Lung microvascular endothelial cell (primary cell): ENCODE measurements at regions not wholly inside any gene's neighbourhood (a gene's known extent, or its start where the extent isn't known, plus 50 kb on each side); places are given as distances from the start of the nearest gene placed in this dataset.
"Not testable (repeated sequence)": the region's sequence is repeated elsewhere in the genome, so short reads cannot be mapped to it uniquely, and the experiment has no call there.

Experiments
- DNase-seq, 2 donors: peaks; one replicate each; pipeline versions ENCODE4 v3.0.0 to v3.0.0-alpha.2; 2010; ENCODE audit warnings: low read depth in 2 of 2

DNA sequence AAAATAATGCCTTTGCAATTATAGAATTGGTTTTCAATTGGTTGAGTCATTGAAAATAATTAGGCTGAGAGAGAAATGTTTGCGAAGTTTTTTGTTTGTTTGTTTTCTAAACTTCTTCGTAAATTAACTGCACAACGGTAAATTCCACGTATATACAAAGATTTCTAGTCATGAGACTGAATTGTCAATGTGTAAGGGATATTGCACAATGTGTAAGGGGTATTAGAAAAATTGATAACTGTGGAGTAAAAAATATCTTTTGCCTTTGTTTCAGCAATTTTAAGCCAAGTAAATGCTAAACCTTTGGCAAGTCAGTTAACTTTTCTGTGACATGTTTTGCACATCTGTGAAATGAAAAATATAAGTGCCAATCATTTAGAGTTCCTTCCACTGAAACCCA, 606.0 kb downstream of the TMEM182 start:
- no peak for DNase-seq

DNA sequence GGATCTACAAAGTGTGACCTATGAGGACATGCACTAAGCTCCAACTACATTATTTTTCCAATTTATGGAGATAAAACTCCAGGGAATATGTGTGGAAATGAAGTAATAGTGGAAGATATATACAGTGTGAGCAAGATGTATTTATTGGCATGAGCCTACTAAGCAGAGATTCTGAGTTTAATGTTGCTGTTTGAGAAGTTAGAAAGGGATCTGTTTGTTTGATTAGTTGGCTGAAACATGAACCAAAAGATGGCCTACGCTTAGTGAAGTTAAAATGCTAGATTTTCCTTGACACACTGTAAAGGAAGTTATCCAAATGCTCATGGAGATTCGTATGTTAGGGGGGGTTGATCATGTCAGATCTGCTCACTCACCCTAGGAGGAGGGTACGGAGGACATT, 621.7 kb downstream of the TMEM182 start:
- DNase-seq: no peak

DNA sequence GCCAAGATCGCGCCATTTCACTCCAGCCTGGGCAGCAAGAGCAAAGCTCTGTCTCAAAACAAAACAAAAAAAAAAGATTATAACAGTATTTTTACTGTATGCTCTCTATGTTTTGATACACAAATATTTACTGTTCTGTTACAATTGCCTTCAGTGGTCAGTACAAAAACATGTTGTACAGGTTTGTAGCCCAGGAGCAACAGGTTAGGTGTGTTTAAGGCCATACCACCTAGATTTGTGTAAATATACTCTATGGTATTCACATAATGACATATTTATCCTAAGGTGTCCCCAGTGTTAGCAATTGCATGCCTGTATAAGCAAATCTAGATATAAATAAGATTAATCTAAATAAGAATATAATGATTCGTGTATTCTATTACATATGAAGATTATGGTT, 625.0 kb downstream of the TMEM182 start:
- no peak for DNase-seq

- DNase-seq: no peak
These were observed 626.1 kb downstream of the TMEM182 start for GRCh38 chr2:103387888-103388287.

- DNase-seq: no peak
These were observed 634.3 kb downstream of the TMEM182 start for GRCh38 chr2:103396152-103396551.

DNA sequence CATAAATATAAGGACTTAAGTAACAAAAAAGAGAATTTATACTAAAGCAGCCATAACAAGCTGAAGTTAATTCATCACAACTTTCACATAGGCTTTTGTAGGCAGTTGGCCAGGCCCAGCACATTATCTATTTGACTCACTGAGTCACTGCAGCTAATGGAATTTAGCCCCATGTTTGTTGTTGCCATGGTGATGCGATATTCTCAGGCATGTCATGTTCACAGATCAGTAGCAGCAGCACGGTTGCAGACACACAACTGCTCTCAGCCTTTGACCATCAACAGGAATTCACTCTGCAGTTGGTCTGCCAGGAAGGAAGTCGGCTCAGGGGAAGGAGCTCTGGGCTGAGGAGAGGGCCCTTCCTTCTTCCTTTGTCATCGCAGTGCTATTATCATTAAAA, 639.8 kb downstream of the TMEM182 start:
- peak in 1 of 2 donors; percentile 1 for DNase-seq

DNA sequence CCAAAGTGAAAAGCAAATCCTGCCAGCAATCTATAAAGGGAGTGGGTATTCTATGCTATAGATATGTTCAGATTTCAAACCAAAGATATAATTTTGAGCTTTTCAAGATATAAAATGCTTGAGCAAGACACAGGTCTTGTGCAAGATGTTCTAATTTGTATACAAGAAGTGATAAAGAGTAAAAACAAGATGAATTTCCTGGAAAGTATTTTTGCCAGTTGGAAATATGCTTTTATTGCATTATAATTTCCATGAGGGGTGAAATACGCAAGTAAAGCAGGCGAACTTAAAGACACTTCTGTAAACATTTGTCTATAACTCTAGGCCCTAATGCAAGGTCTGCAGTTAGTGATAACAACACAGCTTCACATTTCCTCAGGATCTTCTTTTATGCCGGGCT, 640.5 kb downstream of the TMEM182 start:
- DNase-seq: no peak

DNA sequence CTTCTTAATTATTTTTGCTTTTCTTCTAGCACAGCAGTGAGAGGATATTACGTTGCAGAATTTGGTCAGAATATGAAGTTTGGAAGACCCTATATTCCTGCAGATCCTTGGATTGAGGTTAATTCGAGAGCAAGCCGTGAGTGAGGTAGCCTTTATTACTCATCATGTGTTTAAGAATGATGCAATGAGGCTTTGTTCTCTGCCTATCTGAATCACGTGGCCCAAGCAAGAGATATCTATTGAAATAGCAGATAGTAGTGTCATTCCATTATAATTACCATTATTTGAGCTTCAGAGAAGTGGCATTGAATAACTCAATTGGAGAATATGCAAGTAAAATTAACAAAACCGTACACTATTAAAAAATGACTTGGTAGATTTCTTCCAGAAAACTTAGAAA, 641.1 kb downstream of the TMEM182 start:
- no peak for DNase-seq

- DNase-seq: not testable (repeated sequence)
These were observed 641.6 kb downstream of the TMEM182 start for GRCh38 chr2:103403388-103403787.

DNA sequence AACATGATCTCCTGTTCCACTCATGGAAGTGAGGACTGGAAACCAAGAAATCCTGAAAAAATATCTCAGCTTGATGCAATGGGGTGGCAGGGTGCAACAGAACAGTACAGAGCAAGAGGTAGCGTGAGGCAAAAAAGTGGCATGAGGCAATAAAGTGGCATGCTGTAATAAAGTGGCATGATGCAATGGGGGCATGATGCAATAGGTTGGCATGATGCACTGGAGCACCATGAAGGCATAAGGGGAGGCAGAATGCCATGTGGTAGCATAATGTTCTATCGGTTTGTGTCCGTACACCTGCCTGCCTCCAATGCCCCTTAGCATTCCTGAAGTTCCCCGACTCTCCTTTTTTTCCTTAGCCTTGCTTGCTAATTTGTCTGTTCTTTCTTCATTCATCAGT, 648.4 kb downstream of the TMEM182 start:
- DNase-seq: no peak

- no peak for DNase-seq
These were observed 657.7 kb downstream of the TMEM182 start for GRCh38 chr2:103419506-103419905.

DNA sequence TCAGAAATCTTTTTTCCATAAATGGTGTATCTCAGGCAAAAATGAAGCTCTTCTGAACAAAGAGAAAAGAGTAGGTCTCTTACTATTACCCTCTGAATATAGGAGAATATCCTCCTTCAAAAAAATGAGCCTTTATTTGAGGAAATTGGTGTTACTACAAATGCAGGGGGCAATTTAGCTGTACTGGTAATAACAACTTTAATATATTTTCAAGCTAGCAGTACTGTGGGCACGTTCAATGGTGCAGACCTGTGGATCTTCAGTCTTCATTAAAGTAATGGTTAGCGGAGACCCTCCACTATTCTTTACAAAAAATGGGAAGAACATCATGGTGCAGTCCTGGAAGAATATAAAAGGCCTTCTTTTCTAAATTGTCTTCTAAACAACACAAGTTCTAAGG, 661.3 kb downstream of the TMEM182 start:
- no peak for DNase-seq

- no peak for DNase-seq
These were observed 665.7 kb downstream of the TMEM182 start for GRCh38 chr2:103427567-103427966.

- no peak for DNase-seq
These were observed 668.4 kb downstream of the TMEM182 start for GRCh38 chr2:103430191-103430590.

DNA sequence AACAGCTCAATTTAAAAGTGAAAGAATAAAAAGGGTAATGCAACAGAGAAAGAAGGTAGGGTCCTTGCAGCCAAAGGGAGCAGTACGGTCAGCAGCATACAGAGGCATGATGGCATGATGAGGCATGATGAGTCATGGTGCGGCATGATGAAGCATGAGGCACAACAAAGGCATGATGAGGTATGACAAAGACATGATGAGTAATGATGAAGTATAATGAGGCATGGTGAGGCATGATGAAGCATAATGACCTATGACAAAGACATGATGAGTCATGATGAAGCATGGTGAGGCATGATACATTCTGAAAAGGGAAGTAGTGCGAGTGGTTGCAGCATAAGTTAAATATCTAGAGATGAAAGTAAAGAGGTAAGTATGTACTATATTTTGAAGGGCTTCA, 673.2 kb downstream of the TMEM182 start:
- no peak for DNase-seq

DNA sequence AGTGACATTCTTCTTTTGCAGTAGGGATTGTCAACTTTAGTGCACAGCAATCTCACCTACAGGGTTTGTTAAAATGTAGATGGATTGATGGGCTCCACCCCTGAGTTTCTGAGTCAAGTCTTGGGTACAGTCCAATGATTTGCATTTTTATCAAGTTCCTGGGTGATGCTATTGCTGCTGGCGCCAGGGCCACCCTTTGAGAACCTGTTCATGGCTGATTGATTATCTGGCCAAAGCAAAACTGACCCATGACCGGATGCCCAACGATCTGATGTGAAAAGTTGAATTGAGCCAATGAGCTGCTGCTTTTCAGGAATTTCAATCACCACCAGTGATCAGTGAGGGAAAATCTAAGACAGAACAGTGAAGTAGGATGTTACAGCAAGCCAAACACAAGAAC, 675.3 kb downstream of the TMEM182 start:
- no peak for DNase-seq

DNA sequence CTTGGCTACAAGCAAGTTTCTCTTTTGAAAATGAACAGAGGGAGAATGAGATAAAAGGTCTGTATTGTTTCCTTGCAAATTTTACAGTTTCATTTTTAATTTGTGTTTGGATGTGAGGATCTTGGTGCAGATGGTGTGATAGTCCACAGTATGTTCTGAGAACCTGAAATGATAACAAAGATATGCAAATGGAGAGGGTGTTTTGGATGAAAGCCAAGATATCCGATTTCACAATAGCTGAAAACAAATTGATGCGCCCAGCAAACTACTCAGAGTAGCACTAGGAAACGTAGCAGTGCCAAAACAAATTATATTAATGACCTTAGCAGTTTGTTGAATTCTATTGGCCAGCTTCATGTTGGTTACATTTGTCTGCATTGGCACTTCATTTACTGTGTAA, 683.5 kb downstream of the TMEM182 start:
- DNase-seq: no peak

DNA sequence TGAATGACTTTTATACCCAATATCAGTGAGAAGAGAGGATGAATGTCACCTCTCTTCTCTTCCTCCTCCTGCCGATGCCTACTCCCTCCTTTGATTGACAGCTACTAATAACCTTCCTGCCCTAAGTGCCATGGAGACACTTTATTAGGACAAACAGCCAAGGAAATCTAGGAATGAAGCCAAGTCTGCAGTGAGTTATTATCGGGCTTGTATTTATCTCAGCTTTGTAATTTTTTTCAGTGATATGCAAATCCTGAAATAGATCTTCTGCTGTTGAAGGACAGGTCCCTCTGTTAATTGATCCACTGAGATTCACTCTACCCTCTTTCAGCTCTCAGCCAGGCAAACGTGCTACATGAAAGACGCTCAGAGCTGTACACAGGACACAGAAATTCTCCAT, 686.7 kb downstream of the TMEM182 start:
- DNase-seq: no peak

- DNase-seq: no peak
These were observed 689.5 kb downstream of the TMEM182 start for GRCh38 chr2:103451283-103451682.

DNA sequence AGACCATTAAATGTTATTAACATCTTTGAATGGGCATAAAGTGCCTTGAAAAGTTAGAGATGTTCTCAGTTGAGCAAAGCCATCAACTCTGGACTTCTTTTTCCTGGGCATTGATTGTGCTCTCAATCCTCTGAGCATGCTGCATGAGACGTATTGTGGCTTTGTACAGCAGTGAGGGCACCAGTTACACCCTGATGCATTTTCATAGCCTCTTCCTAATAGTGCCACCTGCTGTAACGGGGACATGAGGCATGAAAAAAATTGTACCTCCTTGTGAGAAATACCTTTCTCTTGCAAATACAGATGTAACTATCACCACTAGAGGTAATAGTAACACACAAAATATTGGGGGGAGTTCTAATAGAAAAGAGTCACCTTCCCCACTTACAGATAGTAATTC, 697.5 kb downstream of the TMEM182 start:
- no peak for DNase-seq

DNA sequence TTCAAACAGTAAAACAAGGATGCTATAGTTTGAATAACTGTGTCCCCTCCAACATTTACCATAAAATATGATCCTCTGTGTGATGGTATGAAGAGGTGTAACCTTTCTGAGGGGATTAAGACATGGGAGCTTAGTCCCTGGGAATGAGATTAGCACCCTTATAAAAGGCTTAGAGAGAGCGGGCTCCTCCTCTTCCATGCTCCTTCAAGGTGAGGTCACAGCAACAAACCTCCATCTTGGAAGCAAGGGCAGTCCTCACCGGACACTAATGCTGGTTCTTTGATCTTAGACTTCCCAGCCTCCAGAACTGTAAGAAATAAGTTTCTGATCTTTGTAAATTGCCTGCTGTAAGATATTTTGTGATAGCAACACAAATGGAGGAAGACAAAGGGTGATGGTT, 700.3 kb downstream of the TMEM182 start:
- no peak for DNase-seq

- DNase-seq: no peak
These were observed 700.9 kb downstream of the TMEM182 start for GRCh38 chr2:103462712-103463111.

- DNase-seq: no peak
These were observed 703.0 kb downstream of the TMEM182 start for GRCh38 chr2:103464831-103465230.

DNA sequence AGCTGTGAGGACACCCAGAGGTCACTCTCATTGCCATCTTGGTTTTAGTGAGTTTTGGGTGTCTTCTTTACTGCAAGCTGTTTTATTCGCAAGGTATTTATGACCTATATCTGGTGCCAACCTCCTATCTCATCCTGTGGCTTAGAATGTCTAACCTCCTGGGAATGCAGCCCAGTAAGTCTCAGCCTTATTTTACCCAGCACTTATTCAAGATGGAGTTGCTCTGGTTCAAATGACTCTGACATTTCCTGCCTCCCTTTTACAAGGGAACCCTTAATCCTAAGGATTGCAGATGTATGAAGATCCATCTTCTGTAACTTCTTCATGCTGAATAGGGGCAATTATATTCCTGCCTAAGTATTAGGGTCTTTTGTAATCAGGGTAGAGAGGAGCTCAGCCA, 708.0 kb downstream of the TMEM182 start:
- DNase-seq: no peak

- DNase-seq: no peak
These were observed 723.1 kb downstream of the TMEM182 start for GRCh38 chr2:103484906-103485305.
